Left ventricle myocardium superior (tissue), 1 donor: ENCODE measurements at regions not wholly inside any gene's neighbourhood (a gene's known extent, or its start where the extent isn't known, plus 50 kb on each side); places are given as distances from the start of the nearest gene placed in this dataset.

Source experiments
- ATAC-seq: fragments of 200-7000 bp; cut with Tn5 transposase; one replicate; pipeline ENCODE4 v1.9.1; 2020; ENCODE audit warnings: mild to moderate bottlenecking, moderate library complexity
- DNase-seq: peaks from one replicate; pipeline ENCODE4 v3.0.0-alpha.2; 2020
- intact Hi-C: fragments of 100-400 bp; cut with micrococcal nuclease; formaldehyde crosslinking; loops from one replicate; pipeline ENCODE4 v1.11.0; 2022
- donor health status: DM: no; HTN: yes; CAD: no; lungs with severe emphysema.

DNA sequence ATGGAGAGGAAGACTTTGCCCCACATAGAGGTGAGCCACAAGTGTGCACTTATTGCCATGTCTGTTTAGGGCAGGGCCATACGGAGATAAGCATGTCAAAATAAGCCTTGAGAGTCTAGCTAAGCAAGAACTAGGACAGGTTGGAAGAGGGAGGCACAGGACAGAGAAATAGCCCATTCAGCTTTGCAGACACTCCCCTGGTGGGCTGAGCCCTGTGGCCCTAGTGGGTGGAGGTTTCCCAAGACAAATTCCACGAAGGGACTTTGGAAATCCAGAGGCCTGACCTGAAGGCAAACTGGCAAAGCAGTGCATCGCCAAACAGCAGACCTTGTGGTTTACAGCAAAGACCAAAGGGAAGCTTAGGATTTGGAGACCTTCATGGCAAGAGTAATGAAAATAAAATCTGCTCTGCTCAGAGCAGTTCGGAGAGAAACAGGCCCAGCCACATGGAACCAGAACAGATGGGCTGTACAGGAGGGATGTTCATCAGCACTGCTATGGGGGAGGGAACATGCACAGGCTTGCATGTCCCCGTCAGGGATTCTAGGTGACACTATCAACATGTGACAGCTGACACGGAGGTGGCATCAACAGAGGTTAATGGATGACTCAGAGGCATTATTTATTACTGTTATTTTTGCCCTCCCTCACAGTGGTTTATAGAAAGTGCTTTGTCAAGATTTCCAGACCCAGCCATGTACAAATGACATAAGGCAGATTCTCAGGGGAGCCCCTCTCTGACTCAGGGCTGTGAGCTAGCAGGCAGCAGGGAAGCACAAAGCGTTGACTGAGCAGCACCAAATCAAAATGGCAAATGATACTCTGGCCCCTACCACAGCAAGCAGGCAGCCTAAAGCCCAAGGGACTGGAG is 90.1 kb upstream of the IRF2BP2 start:
- intact Hi-C loops = no loop called here
- ATAC-seq (peak; percentile 34), DNase-seq (no peak)

DNA sequence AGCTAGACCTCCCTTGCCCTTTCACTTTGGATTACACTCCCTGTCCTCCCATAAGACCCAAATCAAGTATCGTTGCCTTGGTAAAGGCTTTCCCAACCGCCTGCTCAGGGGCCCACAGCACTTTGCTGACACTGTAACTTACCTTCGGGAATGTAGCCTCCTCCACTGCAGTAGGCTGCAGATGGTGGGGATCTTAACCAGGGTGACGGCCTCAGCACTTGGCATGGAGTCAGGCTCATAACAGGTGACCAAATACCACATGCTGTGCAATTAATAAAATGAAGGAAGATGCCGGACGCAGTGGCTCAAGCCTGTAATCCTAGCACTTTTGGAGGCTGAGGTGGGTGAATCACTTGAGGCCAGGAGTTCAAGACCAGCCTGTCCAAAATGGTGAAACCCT is 88.7 kb upstream of the IRF2BP2 start:
- DNase-seq (no peak), ATAC-seq (no peak)
- intact Hi-C loops = no loop called here

DNA sequence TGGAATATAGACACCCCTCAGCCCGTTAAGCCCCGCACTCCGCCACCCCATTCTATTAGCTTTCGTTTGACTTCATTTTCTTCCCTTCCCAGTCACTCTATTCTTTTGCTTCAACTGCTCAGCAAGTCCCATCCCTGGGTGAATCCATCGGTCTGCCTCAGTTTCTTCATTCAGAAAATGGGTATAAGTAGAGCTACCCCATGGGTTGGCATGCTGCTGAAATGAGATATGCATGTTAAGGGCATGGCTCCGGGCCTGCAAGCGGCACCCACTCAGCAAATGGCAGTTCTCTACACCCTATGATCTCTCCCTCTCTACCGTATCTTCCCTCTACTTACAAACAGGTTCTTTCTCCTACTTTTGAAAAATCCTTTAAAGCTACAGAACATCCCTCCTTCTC is 87.8 kb upstream of the IRF2BP2 start:
- intact Hi-C loops = no loop called here
- DNase-seq (no peak), ATAC-seq (no peak)

DNA sequence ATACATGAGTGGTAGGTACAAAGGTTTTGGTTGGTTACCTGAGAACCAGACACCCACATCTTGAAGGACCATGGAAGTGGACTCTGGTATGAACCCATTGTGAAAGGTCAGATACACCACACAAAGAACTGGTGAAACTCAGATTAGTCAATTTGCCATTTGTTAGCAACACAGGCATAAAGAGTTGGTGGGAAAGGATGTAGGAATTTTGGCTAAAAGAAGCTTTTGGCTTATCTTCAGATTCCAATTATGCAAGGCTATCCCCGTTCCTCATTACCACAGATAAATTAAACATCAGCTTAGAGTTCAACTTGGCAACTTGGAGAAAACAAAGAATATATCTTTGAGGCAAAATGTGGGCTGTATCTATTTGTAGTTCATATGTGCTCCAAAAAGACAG is 87.0 kb upstream of the IRF2BP2 start:
- ATAC-seq = no peak

DNA sequence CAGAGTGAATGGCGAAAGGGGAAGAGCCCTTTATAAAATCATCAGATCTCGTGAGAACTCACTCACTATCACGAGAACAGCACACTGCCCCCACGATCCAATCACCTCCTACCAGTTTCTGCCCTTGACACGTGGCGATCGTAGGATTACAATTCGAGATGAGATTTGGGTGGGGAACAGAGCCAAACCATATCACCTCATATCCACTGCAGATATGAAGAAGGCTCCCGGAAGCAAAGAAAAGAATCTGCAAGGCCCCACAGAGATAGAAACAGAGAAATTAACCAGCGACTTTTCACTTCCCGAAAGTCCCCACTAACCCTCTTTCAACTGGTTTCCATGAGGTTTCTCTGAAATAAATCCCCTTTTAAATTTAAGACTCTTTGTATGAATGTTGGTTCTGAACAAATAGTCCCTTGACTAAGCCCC is 86.2 kb upstream of the IRF2BP2 start:
- DNase-seq = no peak
- ATAC-seq = no peak
- intact Hi-C loops = no loop called here

More for the DNA sequence above, 87.0 kb upstream of the IRF2BP2 start:
- intact Hi-C loops = no loop called here
- DNase-seq = no peak

DNA sequence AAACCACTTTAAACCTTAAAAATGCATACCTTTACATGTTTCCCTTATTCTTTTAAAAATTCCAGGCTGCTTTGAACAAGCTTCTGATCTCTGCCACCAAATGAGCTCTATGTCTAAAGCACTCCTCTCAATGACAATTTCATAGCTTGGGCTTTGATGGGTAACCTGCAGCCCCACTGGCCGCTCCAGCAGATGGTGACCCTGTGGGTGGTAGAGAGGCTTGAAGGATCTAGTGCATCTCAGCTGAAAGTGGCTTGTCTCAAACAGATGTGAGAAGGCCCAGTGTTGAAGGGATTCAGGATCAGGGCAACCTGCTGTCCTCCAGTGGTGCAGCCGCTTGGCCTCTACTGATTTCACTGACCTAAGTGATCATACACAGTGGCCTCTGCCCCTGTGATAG is 84.7 kb upstream of the IRF2BP2 start:
- DNase-seq (no peak), ATAC-seq (no peak)
- intact Hi-C loops = no loop called here

DNA sequence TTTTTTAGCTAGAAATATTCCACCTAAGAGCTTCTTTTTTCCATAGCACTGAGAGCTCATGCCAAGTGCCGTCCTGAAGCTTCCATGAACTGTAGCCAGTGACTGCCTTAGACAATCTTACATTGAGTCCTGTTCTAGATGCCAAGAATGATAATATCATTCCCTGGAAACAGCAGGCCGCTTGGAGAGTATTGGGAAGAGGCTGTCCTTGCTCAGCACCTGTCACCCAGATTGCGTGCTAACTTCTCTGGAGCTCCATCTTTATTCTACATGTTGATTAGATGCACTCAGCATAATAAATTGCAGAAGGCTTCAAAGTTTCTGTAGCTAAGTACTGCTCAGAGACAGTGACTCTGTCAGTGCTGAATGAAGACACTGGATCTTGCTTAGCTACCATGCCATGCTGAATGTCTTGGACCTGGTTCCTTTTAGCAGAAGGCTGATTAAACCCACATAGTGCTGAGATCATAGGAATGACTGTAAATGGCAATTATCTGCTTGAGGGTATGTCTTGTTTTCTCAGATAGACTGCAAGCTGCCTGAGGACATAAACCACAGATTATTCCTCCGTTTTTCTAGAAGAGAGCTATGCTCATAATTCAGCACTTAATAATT is 83.1 kb upstream of the IRF2BP2 start:
- DNase-seq = no peak
- no peak for ATAC-seq
- intact Hi-C loops = no loop called here

DNA sequence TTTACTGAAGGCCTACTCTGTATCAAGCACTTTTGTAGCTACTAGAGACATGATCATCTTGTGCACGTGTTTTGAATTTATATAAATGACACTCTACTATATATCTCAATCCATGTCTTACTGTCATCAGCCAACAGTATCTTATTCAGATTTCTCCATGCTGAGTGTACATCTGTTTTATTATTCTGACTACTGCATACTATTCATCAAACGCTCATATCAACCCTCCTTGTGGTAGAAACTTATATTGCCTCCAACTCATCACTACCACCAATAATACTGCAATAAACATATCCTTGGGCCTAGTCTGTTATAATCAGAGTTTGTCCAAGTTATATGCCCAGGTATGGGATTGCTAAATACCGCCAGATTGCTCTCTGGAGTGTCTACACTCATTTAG is 81.6 kb upstream of the IRF2BP2 start:
- DNase-seq = no peak
- intact Hi-C loops = no loop called here
- no peak for ATAC-seq

DNA sequence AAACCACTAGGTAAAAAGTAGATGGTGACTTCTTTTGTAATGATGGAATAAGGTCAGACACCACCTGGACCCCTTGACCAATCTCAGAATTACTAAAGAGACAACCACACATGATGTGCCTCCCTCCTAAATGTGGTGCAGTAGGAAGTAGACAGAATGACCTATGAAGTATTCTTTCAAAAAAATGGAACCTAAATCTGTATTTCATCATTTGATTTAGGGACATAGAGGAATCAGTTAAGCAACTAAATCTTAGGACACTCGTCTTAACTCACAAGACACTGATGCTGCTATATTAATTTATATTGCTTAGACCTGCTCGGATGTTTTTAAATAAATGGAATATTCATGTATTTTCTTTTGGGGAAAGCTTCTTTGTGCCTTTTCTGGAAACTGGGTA is 80.9 kb upstream of the IRF2BP2 start:
- DNase-seq (no peak), ATAC-seq (no peak)
- intact Hi-C loops = no loop called here

DNA sequence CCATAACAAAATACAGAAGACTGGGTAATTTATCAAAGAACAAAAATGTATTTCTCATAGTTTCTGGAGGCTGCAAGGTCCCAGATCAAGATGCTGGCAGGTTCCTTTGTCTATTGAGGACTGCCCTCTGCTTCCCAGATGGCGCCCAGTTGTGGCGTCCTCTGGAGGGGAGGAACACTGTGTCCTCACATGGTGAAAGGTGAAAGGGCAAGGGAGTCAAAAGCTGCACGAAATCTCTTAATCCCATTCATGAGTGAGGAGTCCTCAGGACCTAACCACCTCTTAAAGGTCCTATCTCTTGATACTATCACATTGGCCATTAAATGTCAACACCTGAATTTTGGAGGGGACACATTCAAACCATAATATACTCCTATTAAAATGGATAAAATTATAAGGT is 79.3 kb upstream of the IRF2BP2 start:
- intact Hi-C loops = no loop called here
- no peak for DNase-seq
- ATAC-seq = no peak

DNA sequence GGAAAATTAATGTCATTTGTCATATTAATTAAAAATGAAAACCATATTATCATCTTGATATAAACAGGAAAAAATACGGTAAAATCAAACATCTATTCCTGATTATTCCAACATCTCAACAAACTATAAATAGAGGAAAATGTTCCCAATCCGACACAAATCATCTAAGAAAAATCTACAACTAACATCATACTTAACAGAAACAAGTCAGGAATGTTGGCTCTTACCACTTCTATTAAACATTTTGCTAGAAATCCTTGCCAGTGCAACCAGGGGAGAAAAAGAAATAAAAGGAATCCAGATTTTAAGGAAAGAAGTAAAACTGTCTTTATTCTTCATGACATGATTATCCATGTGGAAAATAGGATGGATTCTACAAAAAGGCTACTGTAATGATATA is 77.0 kb upstream of the IRF2BP2 start:
- no peak for ATAC-seq
- no peak for DNase-seq
- intact Hi-C loops = no loop called here

DNA sequence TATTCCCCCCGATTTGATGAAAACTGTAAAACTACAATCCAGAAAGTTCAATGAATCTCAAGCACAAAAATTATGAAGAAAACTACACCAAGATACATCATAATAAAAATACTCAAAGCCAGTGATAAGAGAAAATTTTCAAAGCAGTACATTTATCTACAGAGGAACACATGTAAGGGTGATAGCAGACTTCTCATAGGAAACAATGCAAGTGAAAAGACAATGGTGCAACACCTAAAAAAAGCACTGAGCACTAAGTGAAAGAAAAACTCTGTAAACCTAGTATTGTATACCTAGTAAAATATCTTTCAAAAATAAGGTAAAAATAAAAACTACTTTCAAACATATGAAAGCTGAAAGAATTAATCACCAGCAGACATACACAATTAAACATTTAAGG is 76.1 kb upstream of the IRF2BP2 start:
- no peak for DNase-seq
- ATAC-seq = no peak
- intact Hi-C loops = no loop called here

DNA sequence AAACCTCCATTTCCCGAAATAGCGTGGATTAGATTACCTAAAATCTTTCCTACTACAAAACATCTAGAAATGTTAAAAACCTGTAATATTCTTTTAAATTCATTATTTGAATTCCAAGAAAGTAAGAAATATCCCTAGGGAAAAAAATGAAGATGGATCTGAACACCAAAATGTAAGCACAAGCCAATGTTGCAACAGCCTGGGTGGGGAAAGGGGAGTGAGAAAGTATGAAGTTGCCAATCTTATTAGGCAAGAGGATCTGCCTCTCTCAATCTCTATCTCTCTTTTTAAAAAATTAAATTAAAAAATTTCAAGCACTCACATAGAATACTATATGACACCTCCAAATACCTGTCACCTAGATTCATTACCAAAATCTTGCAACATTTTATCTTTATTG is 74.9 kb upstream of the IRF2BP2 start:
- ATAC-seq (peak; percentile 56), DNase-seq (no peak)
- intact Hi-C loops = no loop called here

DNA sequence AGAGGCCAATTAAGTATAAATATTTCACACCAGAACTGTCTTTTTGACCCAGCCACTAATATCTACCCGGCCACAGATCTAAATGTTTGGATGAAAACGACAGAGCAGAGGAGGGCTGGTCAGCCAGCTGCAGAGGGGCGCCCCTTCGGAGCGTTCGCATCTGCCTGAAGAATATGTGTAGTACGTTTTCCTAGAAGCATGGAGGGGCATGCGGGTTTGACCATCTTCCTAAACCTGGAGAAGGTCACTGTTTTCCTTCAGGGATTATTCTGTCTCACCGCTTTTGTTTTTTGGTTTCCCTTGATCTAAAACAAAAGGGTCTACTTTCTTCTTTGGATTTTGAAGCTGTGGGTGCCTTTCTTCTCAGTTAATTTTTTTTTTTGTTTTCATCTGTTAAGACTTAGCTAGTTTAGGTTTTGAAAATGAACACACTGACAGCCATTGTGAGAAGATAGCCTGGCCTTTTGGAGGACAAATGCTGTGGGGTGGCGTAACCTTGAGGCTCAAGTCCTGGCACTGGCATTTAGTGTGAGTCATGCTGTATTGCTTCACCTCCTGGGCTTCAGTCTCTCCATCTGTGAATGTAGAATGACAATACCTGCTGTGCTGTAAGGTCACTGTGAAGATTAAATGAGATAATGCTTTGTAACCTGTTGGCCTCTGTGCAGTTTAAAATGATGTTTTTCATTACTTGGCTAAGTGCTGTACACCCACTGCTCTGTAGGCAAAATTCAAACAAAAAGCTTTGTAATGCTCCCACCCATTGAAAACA is 74.1 kb upstream of the IRF2BP2 start:
- intact Hi-C loops = no loop called here
- ATAC-seq = peak; percentile 99

DNA sequence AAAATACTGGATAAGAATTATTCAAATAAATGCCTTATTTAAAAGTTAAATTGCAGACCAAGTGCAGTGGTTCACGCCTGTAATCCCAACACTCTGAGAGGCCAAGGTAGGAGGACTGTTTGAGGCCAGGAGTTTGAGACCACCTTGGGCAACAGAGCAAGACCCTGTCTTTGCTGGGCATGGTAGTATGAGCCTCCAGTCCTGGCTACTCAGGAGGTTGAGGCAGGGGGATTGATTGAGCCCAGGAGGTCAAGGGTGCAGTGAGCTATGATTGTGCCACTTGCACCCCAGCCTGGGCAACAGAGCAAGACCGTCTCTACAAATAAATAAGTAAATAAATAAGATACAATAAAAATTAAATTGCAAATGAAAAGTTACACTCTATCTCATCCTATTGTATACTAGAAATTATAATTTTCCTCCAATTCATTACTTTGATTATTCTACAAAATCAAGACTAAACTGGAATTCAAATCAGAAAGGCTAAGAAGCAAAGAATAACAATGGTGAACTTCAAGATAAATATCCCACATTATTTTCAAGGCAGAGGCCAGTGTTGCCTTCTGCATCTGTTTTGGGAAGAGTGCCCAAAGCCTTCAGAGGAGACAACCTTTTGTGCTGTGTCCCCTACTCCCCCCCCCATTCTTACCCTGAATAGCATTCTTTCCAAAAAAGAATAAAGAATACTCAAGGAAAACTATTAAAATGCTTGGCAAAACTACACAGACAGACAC is 73.3 kb upstream of the IRF2BP2 start:
- no peak for DNase-seq
- ATAC-seq = peak; percentile 44
- intact Hi-C loops = no loop called here

More for the DNA sequence above, 74.1 kb upstream of the IRF2BP2 start:
- peak; percentile 59 for DNase-seq

DNA sequence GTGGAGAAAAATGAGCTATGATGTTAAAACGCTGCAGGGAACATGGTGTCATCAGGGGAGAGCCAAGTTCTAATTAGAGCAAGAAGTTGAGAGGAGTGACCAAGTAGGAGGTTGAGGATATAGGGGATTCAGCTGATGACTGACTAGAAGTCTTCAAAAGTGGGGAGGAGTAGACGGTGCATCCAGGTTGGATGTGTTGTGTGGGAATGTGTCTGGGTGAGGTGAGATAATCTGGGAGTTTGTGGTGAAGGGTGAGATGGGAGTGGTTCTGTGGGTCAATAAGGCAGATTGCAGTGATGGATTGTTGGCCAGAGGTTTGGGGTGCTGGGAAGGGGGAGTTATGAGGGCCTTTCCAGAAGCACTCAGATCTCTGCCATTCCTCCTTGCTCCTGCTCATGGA is 72.0 kb upstream of the IRF2BP2 start:
- intact Hi-C loops = no loop called here
- ATAC-seq (no peak), DNase-seq (no peak)

DNA sequence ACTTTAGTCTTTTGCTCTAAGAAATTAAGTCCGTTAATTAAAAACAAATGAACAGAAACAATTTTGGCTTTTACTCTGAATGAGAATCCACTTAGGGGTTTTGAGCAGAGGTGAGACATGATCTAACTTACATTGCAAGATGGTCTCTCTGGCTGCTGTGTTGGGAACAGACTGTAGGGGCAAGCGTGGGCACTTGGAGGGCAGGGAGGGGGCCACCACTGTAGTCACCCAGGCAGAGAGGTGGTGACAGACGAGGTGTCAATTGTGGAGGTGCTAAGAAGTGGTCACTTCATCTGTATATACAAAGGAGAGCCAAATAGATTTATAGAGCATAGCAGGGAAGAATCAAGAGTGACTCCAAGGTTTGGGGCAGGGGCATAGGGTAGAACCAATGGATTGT is 71.1 kb upstream of the IRF2BP2 start:
- DNase-seq (no peak), ATAC-seq (no peak)
- intact Hi-C loops = no loop called here

DNA sequence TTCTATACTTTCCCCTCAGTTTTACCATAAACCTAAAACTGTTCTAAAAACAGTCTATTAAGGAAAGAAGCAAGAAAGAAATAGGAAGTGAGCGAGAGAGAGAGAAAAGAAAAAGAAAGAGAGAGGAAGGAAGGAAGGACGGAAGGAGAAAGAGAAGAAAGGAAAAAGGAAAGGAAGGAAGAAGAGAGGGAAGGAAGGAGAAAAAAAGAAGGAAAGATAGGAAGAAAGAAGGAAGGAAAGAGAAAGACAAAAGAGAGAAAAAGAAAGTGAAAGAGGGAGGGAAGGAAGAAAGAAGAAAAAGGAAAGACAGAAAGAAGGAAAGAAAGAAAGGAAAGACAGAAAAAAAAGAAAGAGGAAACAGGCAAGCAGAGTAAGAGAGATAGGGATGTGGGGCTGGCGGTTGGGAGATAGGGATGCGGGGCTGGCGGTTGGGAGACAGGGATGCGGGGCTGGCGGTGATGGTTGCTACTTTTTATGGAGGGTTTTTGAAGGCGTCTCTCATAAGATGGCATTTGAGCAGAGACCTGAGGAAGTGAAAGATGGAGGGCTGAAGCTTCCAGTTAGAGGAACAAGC is 70.4 kb upstream of the IRF2BP2 start:
- intact Hi-C loops = no loop called here
- ATAC-seq = no peak

DNA sequence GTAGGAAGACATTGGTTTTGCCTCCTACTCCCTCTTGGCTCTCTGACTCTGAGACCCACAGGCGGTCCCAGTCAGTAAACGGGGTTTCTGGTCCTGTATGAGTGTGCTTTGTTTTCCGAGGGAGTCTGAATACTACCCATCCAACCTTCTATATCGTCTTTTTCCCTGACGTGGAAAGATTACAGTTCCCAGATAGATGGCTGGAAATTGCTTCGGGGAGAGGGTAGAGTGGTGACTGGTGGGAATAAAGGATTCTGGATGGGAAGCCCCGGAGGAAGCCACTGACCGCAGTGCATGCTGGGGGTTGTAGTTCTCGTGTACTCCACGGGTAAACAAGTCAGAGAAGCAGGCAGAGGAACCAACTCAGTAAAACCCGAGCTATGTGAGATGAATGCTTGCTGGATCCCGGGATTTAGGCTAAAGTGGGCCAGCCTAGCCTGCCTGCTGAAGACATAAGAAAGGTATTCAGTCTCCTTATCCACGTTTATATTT is 66.2 kb upstream of the IRF2BP2 start:
- DNase-seq (peak; percentile 87), ATAC-seq (peak; percentile 97)
- intact Hi-C loops = loop anchor here (10.0 kb wide), 1 partner anchor 51 kb away; no protein-coding TSS in a partner anchor

More for the DNA sequence above, 70.4 kb upstream of the IRF2BP2 start:
- DNase-seq = no peak
